ENCODE measurements at regions not wholly inside any gene's neighbourhood (a gene's known extent, or its start where the extent isn't known, plus 50 kb on each side); places are given as distances from the start of the nearest gene placed in this dataset.
"Not testable (repeated sequence)": the region's sequence is repeated elsewhere in the genome, so short reads cannot be mapped to it uniquely, and the experiment has no call there.

DNA sequence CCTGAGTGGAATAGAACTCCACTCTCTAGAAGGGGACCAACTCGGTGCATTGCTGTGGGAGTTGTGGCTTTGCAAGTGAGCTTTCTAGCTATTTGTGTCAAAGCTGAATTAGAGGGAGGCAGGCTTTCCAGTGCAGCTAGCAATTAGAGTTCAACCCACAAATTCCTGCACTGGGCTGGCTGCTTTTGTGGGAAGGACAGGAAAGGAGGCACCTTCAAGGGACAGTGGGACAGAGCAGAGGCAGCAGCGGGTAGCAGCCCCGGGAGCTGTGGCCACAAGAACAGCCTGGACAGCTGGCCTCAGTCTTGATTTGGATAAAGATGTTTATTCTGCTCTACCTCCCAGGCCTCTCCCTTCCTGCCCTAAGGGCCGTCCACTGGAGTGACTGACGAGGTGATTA lies 83.7 kb upstream of the SLIT3 start:
- DNase-seq (ENCODE audit: extremely low read depth, low read depth): no peak
- H3K4me3 ChIP-seq (replicated peaks; ENCODE audit: low read depth, low read length): no peak overlapping the region
- TF ChIP-seq, protein P1, sequence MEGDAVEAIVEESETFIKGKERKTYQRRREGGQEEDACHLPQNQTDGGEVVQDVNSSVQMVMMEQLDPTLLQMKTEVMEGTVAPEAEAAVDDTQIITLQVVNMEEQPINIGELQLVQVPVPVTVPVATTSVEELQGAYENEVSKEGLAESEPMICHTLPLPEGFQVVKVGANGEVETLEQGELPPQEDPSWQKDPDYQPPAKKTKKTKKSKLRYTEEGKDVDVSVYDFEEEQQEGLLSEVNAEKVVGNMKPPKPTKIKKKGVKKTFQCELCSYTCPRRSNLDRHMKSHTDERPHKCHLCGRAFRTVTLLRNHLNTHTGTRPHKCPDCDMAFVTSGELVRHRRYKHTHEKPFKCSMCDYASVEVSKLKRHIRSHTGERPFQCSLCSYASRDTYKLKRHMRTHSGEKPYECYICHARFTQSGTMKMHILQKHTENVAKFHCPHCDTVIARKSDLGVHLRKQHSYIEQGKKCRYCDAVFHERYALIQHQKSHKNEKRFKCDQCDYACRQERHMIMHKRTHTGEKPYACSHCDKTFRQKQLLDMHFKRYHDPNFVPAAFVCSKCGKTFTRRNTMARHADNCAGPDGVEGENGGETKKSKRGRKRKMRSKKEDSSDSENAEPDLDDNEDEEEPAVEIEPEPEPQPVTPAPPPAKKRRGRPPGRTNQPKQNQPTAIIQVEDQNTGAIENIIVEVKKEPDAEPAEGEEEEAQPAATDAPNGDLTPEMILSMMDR (IDR thresholded peaks at IDR 0.05; ENCODE audit: low read depth, low read length, missing control alignments): no peak

- no peak for DNase-seq (ENCODE audit: extremely low read depth, low read depth)
- TF ChIP-seq, protein P1 (IDR thresholded peaks at IDR 0.05; ENCODE audit: low read depth, low read length, missing control alignments): no peak
- no peak overlapping the region for H3K4me3 ChIP-seq (replicated peaks; ENCODE audit: low read depth, low read length)
Observed at GRCh38 chr5:169374761-169375160, 73.8 kb upstream of the SLIT3 start.

- DNase-seq (ENCODE audit: extremely low read depth, low read depth): no peak
- TF ChIP-seq, protein P1 (IDR thresholded peaks at IDR 0.05; ENCODE audit: low read depth, low read length, missing control alignments): no peak
- no peak overlapping the region for H3K4me3 ChIP-seq (replicated peaks; ENCODE audit: low read depth, low read length)
Observed at GRCh38 chr5:169374111-169374510, 73.2 kb upstream of the SLIT3 start.

- not testable (repeated sequence) for H3K4me3 ChIP-seq (replicated peaks; ENCODE audit: low read depth, low read length); DNase-seq (ENCODE audit: extremely low read depth, low read depth)
Observed at GRCh38 chr5:169371801-169372200, 70.9 kb upstream of the SLIT3 start.

- no peak overlapping the region for H3K4me3 ChIP-seq (replicated peaks; ENCODE audit: low read depth, low read length)
- TF ChIP-seq, protein P1 (IDR thresholded peaks at IDR 0.05; ENCODE audit: low read depth, low read length, missing control alignments): no peak
- DNase-seq (ENCODE audit: extremely low read depth, low read depth): no peak
Observed at GRCh38 chr5:169369130-169369529, 68.2 kb upstream of the SLIT3 start.

DNA sequence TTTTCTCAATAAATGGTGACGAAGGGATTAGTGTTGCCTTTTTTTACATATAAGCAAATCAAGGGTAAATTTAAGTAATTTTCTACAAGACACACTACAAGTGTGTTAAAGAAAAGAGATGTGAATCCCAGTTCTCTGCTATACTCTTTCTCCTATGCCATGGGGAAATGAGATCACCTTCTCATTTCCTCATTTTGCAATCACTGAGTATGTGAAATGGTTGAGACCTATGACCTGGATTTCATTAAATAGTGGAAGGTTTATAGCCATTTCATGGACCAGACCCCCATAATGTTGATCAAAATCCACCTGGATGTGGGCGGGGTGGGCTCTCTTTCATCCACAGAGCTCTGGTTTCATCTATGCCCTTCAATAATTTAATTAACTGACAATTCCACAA lies 66.9 kb upstream of the SLIT3 start:
- DNase-seq (ENCODE audit: extremely low read depth, low read depth): no peak
- TF ChIP-seq, protein P1 (IDR thresholded peaks at IDR 0.05; ENCODE audit: low read depth, low read length, missing control alignments): no peak
- H3K4me3 ChIP-seq (replicated peaks; ENCODE audit: low read depth, low read length): no peak overlapping the region

- no peak for DNase-seq (ENCODE audit: extremely low read depth, low read depth)
- TF ChIP-seq, protein P1 (IDR thresholded peaks at IDR 0.05; ENCODE audit: low read depth, low read length, missing control alignments): no peak
- H3K4me3 ChIP-seq (replicated peaks; ENCODE audit: low read depth, low read length): no peak overlapping the region
Observed at GRCh38 chr5:169357291-169357690, 56.4 kb upstream of the SLIT3 start.

Data from HFF-Myc (cell line).